ENCODE measurements at regions not wholly inside any gene's neighbourhood (a gene's known extent, or its start where the extent isn't known, plus 50 kb on each side); places are given as distances from the start of the nearest gene placed in this dataset.

GRCh38 chr5:124056326-124056990 is 544.5 kb downstream of the CSNK1G3 start:
- H3K4me3 ChIP-seq = no peak overlapping the region
- no peaks in the 10 kb centered on the region for H3K4me1 ChIP-seq
- intact Hi-C loops (cut with DNase I; ENCODE audit: low total_unique reads) = no loop called here
- no peak for DNase-seq
- 75 to 77% methylated on average over 11 of the region's 11 CpGs for WGBS, 2 donors
- H3K27ac ChIP-seq = no peak overlapping the region
- no peak for TF ChIP-seq POLR2A (IDR thresholded peaks at IDR 0.05)
- TF ChIP-seq, protein P1, sequence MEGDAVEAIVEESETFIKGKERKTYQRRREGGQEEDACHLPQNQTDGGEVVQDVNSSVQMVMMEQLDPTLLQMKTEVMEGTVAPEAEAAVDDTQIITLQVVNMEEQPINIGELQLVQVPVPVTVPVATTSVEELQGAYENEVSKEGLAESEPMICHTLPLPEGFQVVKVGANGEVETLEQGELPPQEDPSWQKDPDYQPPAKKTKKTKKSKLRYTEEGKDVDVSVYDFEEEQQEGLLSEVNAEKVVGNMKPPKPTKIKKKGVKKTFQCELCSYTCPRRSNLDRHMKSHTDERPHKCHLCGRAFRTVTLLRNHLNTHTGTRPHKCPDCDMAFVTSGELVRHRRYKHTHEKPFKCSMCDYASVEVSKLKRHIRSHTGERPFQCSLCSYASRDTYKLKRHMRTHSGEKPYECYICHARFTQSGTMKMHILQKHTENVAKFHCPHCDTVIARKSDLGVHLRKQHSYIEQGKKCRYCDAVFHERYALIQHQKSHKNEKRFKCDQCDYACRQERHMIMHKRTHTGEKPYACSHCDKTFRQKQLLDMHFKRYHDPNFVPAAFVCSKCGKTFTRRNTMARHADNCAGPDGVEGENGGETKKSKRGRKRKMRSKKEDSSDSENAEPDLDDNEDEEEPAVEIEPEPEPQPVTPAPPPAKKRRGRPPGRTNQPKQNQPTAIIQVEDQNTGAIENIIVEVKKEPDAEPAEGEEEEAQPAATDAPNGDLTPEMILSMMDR (IDR thresholded peaks at IDR 0.05) = no peak
- no peaks in the 10 kb centered on the region for H3K36me3 ChIP-seq (ENCODE audit: low read depth, missing control alignments)
- no peaks in the 10 kb centered on the region for H3K27me3 ChIP-seq
- no peaks in the 10 kb centered on the region for H3K9me3 ChIP-seq

GRCh38 chr5:124055751-124056150 is 543.8 kb downstream of the CSNK1G3 start:
- no peak for TF ChIP-seq POLR2A (IDR thresholded peaks at IDR 0.05)
- TF ChIP-seq, protein P1 (IDR thresholded peaks at IDR 0.05) = no peak
- Histone ChIP-seq H3K4me3 (no peak overlapping the region), H3K4me1 (no peaks in the 10 kb centered on the region), H3K27ac (no peak overlapping the region), H3K36me3 (ENCODE audit: low read depth, missing control alignments) (no peaks in the 10 kb centered on the region), H3K9me3 (no peaks in the 10 kb centered on the region), H3K27me3 (no peaks in the 10 kb centered on the region)
- intact Hi-C loops (cut with DNase I; ENCODE audit: low total_unique reads) = no loop called here
- DNase-seq = no peak
- WGBS, 2 donors = 80 to 94% methylated on average over 1 of the region's 1 CpG

GRCh38 chr5:124054564-124054963 is 542.6 kb downstream of the CSNK1G3 start:
- H3K4me3 ChIP-seq = no peak overlapping the region
- no peaks in the 10 kb centered on the region for H3K4me1 ChIP-seq
- intact Hi-C loops (cut with DNase I; ENCODE audit: low total_unique reads) = no loop called here
- no peak for TF ChIP-seq POLR2A (IDR thresholded peaks at IDR 0.05)
- TF ChIP-seq, protein P1 (IDR thresholded peaks at IDR 0.05) = no peak
- H3K27ac ChIP-seq = no peak overlapping the region
- no peaks in the 10 kb centered on the region for H3K27me3 ChIP-seq
- no peak for DNase-seq
- H3K9me3 ChIP-seq = no peaks in the 10 kb centered on the region
- H3K36me3 ChIP-seq (ENCODE audit: low read depth, missing control alignments) = no peaks in the 10 kb centered on the region

GRCh38 chr5:124053340-124053739 is 541.4 kb downstream of the CSNK1G3 start:
- 70 to 72% methylated on average over 2 of the region's 2 CpGs for WGBS, 2 donors
- H3K27ac ChIP-seq = no peak overlapping the region
- no peak for TF ChIP-seq POLR2A (IDR thresholded peaks at IDR 0.05)
- TF ChIP-seq, protein P1 (IDR thresholded peaks at IDR 0.05) = no peak
- intact Hi-C loops (cut with DNase I; ENCODE audit: low total_unique reads) = no loop called here
- no peaks in the 10 kb centered on the region for H3K36me3 ChIP-seq (ENCODE audit: low read depth, missing control alignments)
- H3K27me3 ChIP-seq = no peaks in the 10 kb centered on the region
- DNase-seq = no peak
- H3K4me3 ChIP-seq = no peak overlapping the region
- H3K4me1 ChIP-seq = no peaks in the 10 kb centered on the region
- no peaks in the 10 kb centered on the region for H3K9me3 ChIP-seq

- no peak for DNase-seq
- Histone ChIP-seq H3K4me1 (no peaks in the 10 kb centered on the region), H3K9me3 (no peaks in the 10 kb centered on the region), H3K4me3 (no peak overlapping the region), H3K36me3 (ENCODE audit: low read depth, missing control alignments) (no peaks in the 10 kb centered on the region), H3K27me3 (no peaks in the 10 kb centered on the region), H3K27ac (no peak overlapping the region)
- TF ChIP-seq, protein P1 (IDR thresholded peaks at IDR 0.05) = no peak
- TF ChIP-seq POLR2A (IDR thresholded peaks at IDR 0.05) = no peak
- 62 to 66% methylated on average over 2 of the region's 2 CpGs for WGBS, 2 donors
- intact Hi-C loops (cut with DNase I; ENCODE audit: low total_unique reads) = no loop called here
Measured at GRCh38 chr5:124052201-124052600, 540.2 kb downstream of the CSNK1G3 start.
